Smooth muscle cell (in vitro differentiated cells): ENCODE measurements at regions not wholly inside any gene's neighbourhood (a gene's known extent, or its start where the extent isn't known, plus 50 kb on each side); places are given as distances from the start of the nearest gene placed in this dataset.

Experiments used
- DNase-seq: peaks from one replicate; lab custom pipeline; 2025; ENCODE audit not compliant: unreplicated experiment; lab: John Stamatoyannopoulos, UW
- H2AFZ ChIP-seq: fragments of 200-600 bp; sonication (generic); 2 replicates; pipeline ENCODE4 v1.6.0; 2016; ENCODE audit warnings: antibody characterized with exemption, low read depth, mild to moderate bottlenecking
- H3F3A ChIP-seq: fragments of 200-600 bp; sonication (generic); 2 replicates; pipeline ENCODE4 v1.6.0; 2017; ENCODE audit warnings: antibody characterized with exemption, low read depth
- H3K27ac ChIP-seq: fragments of 200-600 bp; sonication (generic); 2 replicates; pipeline ENCODE4 v1.5.1; 2016; ENCODE audit warnings: low read depth, mild to moderate bottlenecking
- H3K27me3 ChIP-seq: fragments of 200-600 bp; sonication (generic); 2 replicates; pipeline ENCODE4 v1.6.1; 2016; ENCODE audit warnings: low read depth, mild to moderate bottlenecking
- H3K36me3 ChIP-seq: fragments of 200-600 bp; sonication (generic); 2 replicates; pipeline ENCODE4 v1.5.1; 2016; ENCODE audit warnings: low read depth
- H3K4me1 ChIP-seq: fragments of 200-600 bp; sonication (generic); 2 replicates; pipeline ENCODE4 v1.5.1; 2016; ENCODE audit warnings: low read depth
- H3K4me2 ChIP-seq: fragments of 200-600 bp; sonication (generic); 2 replicates; pipeline ENCODE4 v1.6.0; 2016; ENCODE audit warnings: mild to moderate bottlenecking
- H3K4me3 ChIP-seq: fragments of 200-600 bp; sonication (generic); 2 replicates; pipeline ENCODE4 v1.5.1; 2016; ENCODE audit warnings: mild to moderate bottlenecking
- H3K79me2 ChIP-seq: fragments of 200-600 bp; sonication (generic); 2 replicates; pipeline ENCODE4 v1.6.0; 2016; ENCODE audit warnings: low read depth, mild to moderate bottlenecking
- H3K9ac ChIP-seq: fragments of 200-600 bp; sonication (generic); 2 replicates; pipeline ENCODE4 v1.6.0; 2016; ENCODE audit warnings: low read depth
- H3K9me3 ChIP-seq: fragments of 200-600 bp; sonication (generic); replicated peaks from 2 replicates; pipeline ENCODE4 v1.5.1; 2016; ENCODE audit warnings: low read depth
- H4K20me1 ChIP-seq: fragments of 200-600 bp; sonication (generic); 2 replicates; pipeline ENCODE4 v1.6.0; 2016; ENCODE audit warnings: low read depth
- WGBS: methylation state at CpG from one replicate; pipeline ENCODE4 v1.1.7; 2016; ENCODE audit warnings: low lambda C conversion rate; 5-methylcytosine and 5-hydroxymethylcytosine counted together
- TF ChIP-seq, protein P1 (sequence below): fragments of 200-600 bp; sonication (generic); IDR thresholded peaks from 2 replicates; pipeline ENCODE4 v1.5.1; 2017; ENCODE audit warnings: borderline replicate concordance, mild to moderate bottlenecking, antibody characterized with exemption; ENCODE audit not compliant: insufficient read depth, poor library complexity, severe bottlenecking

DNA sequence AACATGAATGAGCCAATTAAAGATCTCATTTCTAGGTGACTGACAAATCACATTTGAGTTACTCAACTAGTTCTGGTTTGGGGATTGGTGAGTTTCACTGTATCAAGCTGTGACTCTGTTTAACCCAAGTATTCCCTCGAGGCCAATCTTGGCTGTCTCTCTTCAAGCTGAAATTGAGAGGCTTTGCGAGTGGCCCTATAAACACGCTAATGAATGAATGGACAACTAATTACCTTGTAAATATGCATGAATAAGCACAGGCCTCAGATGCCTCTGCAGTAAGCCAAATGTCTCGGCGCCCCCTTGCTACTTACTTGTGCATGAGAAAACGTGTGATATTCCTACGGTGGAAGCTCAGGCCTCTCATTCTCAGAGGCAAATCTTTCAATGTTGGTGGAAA is 450.3 kb upstream of the PSMD7 start:
- Histone ChIP-seq H3K9me3 (no peaks in the 10 kb centered on the region), H3K9ac (no peak overlapping the region), H4K20me1 (no peaks in the 10 kb centered on the region), H3K27ac (no peak overlapping the region), H3K79me2 (no peaks in the 10 kb centered on the region), H3K36me3 (no peaks in the 10 kb centered on the region), H3K27me3 (no peaks in the 10 kb centered on the region), H3K4me1 (no peaks in the 10 kb centered on the region), H3K4me3 (no peak overlapping the region), H3F3A (no peaks in the 10 kb centered on the region), H3K4me2 (no peak overlapping the region), H2AFZ (no peak overlapping the region)
- whole genome bisulfite sequencing: 55% methylated on average over 7 of the region's 7 CpGs
- DNase-seq: no peak
- TF ChIP-seq, protein P1, sequence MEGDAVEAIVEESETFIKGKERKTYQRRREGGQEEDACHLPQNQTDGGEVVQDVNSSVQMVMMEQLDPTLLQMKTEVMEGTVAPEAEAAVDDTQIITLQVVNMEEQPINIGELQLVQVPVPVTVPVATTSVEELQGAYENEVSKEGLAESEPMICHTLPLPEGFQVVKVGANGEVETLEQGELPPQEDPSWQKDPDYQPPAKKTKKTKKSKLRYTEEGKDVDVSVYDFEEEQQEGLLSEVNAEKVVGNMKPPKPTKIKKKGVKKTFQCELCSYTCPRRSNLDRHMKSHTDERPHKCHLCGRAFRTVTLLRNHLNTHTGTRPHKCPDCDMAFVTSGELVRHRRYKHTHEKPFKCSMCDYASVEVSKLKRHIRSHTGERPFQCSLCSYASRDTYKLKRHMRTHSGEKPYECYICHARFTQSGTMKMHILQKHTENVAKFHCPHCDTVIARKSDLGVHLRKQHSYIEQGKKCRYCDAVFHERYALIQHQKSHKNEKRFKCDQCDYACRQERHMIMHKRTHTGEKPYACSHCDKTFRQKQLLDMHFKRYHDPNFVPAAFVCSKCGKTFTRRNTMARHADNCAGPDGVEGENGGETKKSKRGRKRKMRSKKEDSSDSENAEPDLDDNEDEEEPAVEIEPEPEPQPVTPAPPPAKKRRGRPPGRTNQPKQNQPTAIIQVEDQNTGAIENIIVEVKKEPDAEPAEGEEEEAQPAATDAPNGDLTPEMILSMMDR: peak; percentile 12

DNA sequence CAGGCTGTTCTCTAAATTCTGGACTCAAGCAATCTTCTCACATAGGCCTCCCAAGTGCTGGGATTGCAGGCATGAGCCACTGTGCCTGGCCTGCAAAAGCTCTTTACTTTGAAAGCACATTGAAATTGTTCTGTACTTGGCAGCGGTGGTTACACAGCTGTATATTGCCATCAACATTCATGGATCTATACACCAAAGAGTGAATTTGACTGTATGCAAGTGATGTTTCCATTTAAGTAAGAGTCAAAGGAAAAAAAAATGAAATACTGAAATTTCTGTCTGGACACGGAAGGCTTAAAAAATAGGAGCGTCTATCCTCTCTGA is 450.6 kb upstream of the PSMD7 start:
- Histone ChIP-seq H2AFZ (no peak overlapping the region), H3K27ac (no peak overlapping the region)

DNA sequence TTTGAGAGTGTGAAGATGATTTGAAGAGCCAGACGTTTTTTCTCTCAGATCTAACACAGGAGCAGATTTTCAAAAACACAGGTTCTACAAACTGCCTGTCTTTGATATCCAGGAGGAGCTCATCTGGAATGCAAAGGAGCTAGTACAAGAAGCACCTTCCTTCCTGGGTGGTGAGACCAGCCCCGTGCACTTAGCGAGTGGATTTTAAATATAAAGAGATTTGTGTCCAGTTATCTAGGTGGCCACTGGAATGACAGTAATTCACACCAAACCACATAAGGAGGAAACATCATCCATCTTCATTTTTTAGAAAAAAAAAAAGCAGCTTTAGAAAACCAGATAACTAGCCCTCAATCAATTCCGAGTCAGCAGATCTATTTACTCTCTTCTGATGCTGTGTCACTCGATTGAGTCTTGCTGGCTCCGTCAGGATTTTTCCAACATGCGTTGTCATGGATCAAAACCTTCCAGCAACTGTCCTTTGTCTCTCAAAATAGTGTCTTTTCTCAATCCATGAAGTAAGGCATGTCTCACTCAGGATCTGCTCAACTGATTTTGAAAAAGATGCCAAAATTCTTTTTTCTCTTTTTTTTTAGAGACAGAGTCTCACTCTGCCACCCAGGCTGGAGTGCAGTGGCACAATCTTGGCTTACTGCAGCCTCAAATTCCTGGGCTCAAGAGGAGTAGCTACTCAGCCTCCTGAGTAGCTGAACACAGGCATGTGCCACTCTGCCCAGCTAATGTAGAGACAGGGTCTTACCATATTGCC is 451.2 kb upstream of the PSMD7 start:
- no peak overlapping the region for H3K27ac ChIP-seq
- no peaks in the 10 kb centered on the region for H4K20me1 ChIP-seq
- WGBS: 80% methylated on average over 7 of the region's 7 CpGs
- no peak overlapping the region for H3K4me3 ChIP-seq
- no peaks in the 10 kb centered on the region for H3K36me3 ChIP-seq
- no peaks in the 10 kb centered on the region for H3K27me3 ChIP-seq
- H3F3A ChIP-seq: no peaks in the 10 kb centered on the region
- no peaks in the 10 kb centered on the region for H3K79me2 ChIP-seq
- H3K4me1 ChIP-seq: no peaks in the 10 kb centered on the region
- H2AFZ ChIP-seq: no peak overlapping the region
- TF ChIP-seq, protein P1: no peak
- no peak overlapping the region for H3K9ac ChIP-seq
- H3K4me2 ChIP-seq: no peak overlapping the region
- no peak for DNase-seq
- H3K9me3 ChIP-seq: no peaks in the 10 kb centered on the region

More for the DNA sequence above, 450.6 kb upstream of the PSMD7 start:
- H3K4me1 ChIP-seq: no peaks in the 10 kb centered on the region
- no peak for DNase-seq
- H3K27me3 ChIP-seq: no peaks in the 10 kb centered on the region
- no peaks in the 10 kb centered on the region for H3K9me3 ChIP-seq
- H3K9ac ChIP-seq: no peak overlapping the region
- 91% methylated on average over 3 of the region's 3 CpGs for WGBS
- H3K4me3 ChIP-seq: no peak overlapping the region
- no peaks in the 10 kb centered on the region for H3K79me2 ChIP-seq
- H3F3A ChIP-seq: no peaks in the 10 kb centered on the region
- no peaks in the 10 kb centered on the region for H4K20me1 ChIP-seq
- TF ChIP-seq, protein P1: no peak
- no peaks in the 10 kb centered on the region for H3K36me3 ChIP-seq
- no peak overlapping the region for H3K4me2 ChIP-seq

DNA sequence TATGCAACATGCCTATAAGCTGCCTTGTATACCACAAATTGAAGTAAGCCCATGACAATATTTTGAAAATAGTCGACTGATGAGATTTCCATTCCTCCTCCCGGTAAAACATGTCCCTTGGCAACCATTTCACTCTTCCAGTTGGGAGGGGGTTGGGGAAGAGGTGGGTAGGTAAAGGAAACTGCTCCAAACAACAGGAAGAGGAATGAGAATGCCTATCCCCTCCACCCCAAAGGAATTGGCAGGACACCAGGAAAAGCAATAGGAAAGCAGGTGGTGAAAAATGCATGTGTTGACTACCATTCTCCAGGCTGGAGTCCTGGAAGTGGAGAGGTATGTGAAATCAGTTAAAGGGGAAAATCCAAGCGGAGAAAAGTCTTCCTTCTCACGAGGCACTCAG is 455.9 kb upstream of the PSMD7 start:
- H3K9ac ChIP-seq: no peak overlapping the region
- no peak overlapping the region for H3K27ac ChIP-seq
- no peaks in the 10 kb centered on the region for H3K9me3 ChIP-seq
- no peak overlapping the region for H3K4me3 ChIP-seq
- no peaks in the 10 kb centered on the region for H3F3A ChIP-seq
- TF ChIP-seq, protein P1: no peak
- no peaks in the 10 kb centered on the region for H3K36me3 ChIP-seq
- H3K4me2 ChIP-seq: no peak overlapping the region
- H3K4me1 ChIP-seq: no peaks in the 10 kb centered on the region
- H3K79me2 ChIP-seq: no peaks in the 10 kb centered on the region
- 96% methylated on average over 4 of the region's 4 CpGs for WGBS
- no peak overlapping the region for H2AFZ ChIP-seq
- no peaks in the 10 kb centered on the region for H3K27me3 ChIP-seq
- DNase-seq: no peak
- H4K20me1 ChIP-seq: no peaks in the 10 kb centered on the region
